GM12878 (cell line): ENCODE measurements at regions not wholly inside any gene's neighbourhood (a gene's known extent, or its start where the extent isn't known, plus 50 kb on each side); places are given as distances from the start of the nearest gene placed in this dataset.

Experiments used
- ATAC-seq: fragments of 200-7000 bp; cut with Tn5 transposase; 3 replicates; pipeline ENCODE4 v1.9.1; 2020; ENCODE audit warnings: mild to moderate bottlenecking, moderate library complexity
- BruUV-seq: library from RNA; stranded (reverse); fragments of 400-500 nt; replicated peaks from 2 replicates; lab custom pipeline; 2021; lab: Mats Ljungman, UMichigan
- CTCF ChIA-PET: fragments of 300-600 bp; sonication (Branson Sonifier 250); formaldehyde crosslinking; extraction: SDS; loops from one replicate; lab custom pipeline; 2021; ENCODE audit warnings: inconsistent platforms; lab: Yijun Ruan, JAX
- POLR2A ChIA-PET: fragments of 350-600 bp; formaldehyde crosslinking; extraction: SDS; loops from one replicate; lab custom pipeline; 2021; ENCODE audit warnings: inconsistent platforms; lab: Charles Lee
- RAD21 ChIA-PET: fragments of 300-600 bp; sonication (Branson Sonifier 250); formaldehyde crosslinking; loops from one replicate; lab custom pipeline; 2023; ENCODE audit warnings: antibody characterized with exemption; ENCODE audit not compliant: unreplicated experiment; lab: Charles Lee
- SMC1A ChIA-PET: fragments of 300-600 bp; sonication (Branson Sonifier 250); formaldehyde crosslinking; loops from one replicate; lab custom pipeline; 2023; ENCODE audit not compliant: unreplicated experiment, uncharacterized antibody; lab: Charles Lee
- DNase-seq: peaks from one replicate; pipeline ENCODE4 v3.0.0-alpha.2; 2011; ENCODE audit warnings: low read depth, low spot score
- FAIRE-seq: peaks from 3 replicates; lab custom pipeline; 2011; peaks lifted over from hg19 to GRCh38; lab: Jason Lieb, UNC
- H2AFZ ChIP-seq: 2 replicates; pipeline ENCODE4 v1.6.0; 2011; ENCODE audit warnings: low read depth, low read length, control low read depth; ENCODE audit not compliant: control insufficient read depth
- H3K27ac ChIP-seq: 2 replicates; pipeline ENCODE4 v1.5.1; 2011; ENCODE audit warnings: control low read depth; ENCODE audit not compliant: control insufficient read depth, insufficient read depth
- H3K27me3 ChIP-seq, 2 experiments: replicated peaks in 1 of 2; 2 replicates each; pipeline versions ENCODE4 v1.6.0 to v1.6.1; 2011; ENCODE audit warnings: low read length in 1 of 2; ENCODE audit not compliant: control insufficient read depth in 2 of 2, insufficient read depth in 2 of 2
- H3K36me3 ChIP-seq, 2 experiments: 2 replicates each; pipeline ENCODE4 v1.5.1; 2011; ENCODE audit warnings: low read length in 1 of 2; ENCODE audit not compliant: control insufficient read depth in 2 of 2, insufficient read depth in 2 of 2
- H3K4me1 ChIP-seq: 2 replicates; pipeline ENCODE4 v1.6.1; 2011; ENCODE audit warnings: mild to moderate bottlenecking, low read length, moderate library complexity, mixed read lengths; ENCODE audit not compliant: control insufficient read depth, insufficient read depth
- H3K4me2 ChIP-seq: 2 replicates; pipeline ENCODE4 v1.6.0; 2011; ENCODE audit warnings: control low read depth; ENCODE audit not compliant: control insufficient read depth, insufficient read depth
- H3K4me3 ChIP-seq: fragments of 200-600 bp; sonication (generic); 2 replicates; pipeline ENCODE4 v1.5.1; 2016
- H3K79me2 ChIP-seq: 2 replicates; pipeline ENCODE4 v1.6.0; 2011; ENCODE audit warnings: low read length; ENCODE audit not compliant: control insufficient read depth, insufficient read depth
- H3K9ac ChIP-seq: 2 replicates; pipeline ENCODE4 v1.8.0; 2011; ENCODE audit warnings: low read length, control low read depth, mixed read lengths; ENCODE audit not compliant: control insufficient read depth, insufficient read depth
- H3K9me3 ChIP-seq: replicated peaks from 3 replicates; pipeline ENCODE4 v1.5.1; 2011; ENCODE audit warnings: mild to moderate bottlenecking, low read length; ENCODE audit not compliant: control insufficient read depth, insufficient read depth
- H4K20me1 ChIP-seq: 2 replicates; pipeline ENCODE4 v1.6.0; 2011; ENCODE audit not compliant: control insufficient read depth, insufficient read depth
- BCL11A ChIP-seq: IDR thresholded peaks from 2 replicates; pipeline ENCODE4 v1.6.1; 2011; ENCODE audit warnings: low read depth, low read length
- BCL3 ChIP-seq: IDR thresholded peaks from 2 replicates; pipeline ENCODE4 v1.6.1; 2011; ENCODE audit warnings: borderline replicate concordance, low read depth, mild to moderate bottlenecking, moderate library complexity, low read length; ENCODE audit not compliant: insufficient read depth, poor library complexity, severe bottlenecking
- CHD4 ChIP-seq: fragments of 200-600 bp; sonication (generic); IDR thresholded peaks from 2 replicates; pipeline ENCODE4 v1.6.1; 2016; ENCODE audit warnings: mild to moderate bottlenecking
- DPF2 ChIP-seq: fragments of 450-650 bp; IDR thresholded peaks from 2 replicates; pipeline ENCODE4 v1.6.1; 2017; ENCODE audit warnings: mild to moderate bottlenecking
- EP300 ChIP-seq, 2 experiments: fragments of 150-350 bp in 1 of 2; IDR thresholded peaks; 2 replicates each; pipeline ENCODE4 v1.6.1; 2011 to 2012; ENCODE audit warnings: low read depth in 2 of 2, low read length in 2 of 2, borderline replicate concordance in 1 of 2, improper control_type of control experiment in 1 of 2, inconsistent platforms in 1 of 2; ENCODE audit not compliant: control insufficient read depth in 1 of 2
- HDGF ChIP-seq: fragments of 450-650 bp; IDR thresholded peaks from 2 replicates; pipeline ENCODE4 v1.6.1; 2016; ENCODE audit warnings: antibody characterized with exemption
- MEF2B ChIP-seq: fragments of 450-650 bp; IDR thresholded peaks from 2 replicates; pipeline ENCODE4 v1.6.1; 2018; ENCODE audit warnings: mild to moderate bottlenecking, moderate library complexity; ENCODE audit not compliant: partially characterized antibody, poor library complexity, severe bottlenecking
- NR2F1 ChIP-seq: fragments of 450-650 bp; conservative IDR thresholded peaks from 2 replicates; pipeline ENCODE4 v1.6.1; 2017; ENCODE audit warnings: mild to moderate bottlenecking
- PBX3 ChIP-seq: IDR thresholded peaks from 2 replicates; pipeline ENCODE4 v1.6.1; 2011; ENCODE audit warnings: mild to moderate bottlenecking, low read depth, low read length, moderate library complexity; ENCODE audit not compliant: insufficient replicate concordance
- PRDM15 ChIP-seq: fragments of 450-650 bp; formaldehyde crosslinking; IDR thresholded peaks from 2 replicates; pipeline ENCODE4 v1.4.0; 2020; ENCODE audit warnings: mild to moderate bottlenecking, moderate library complexity
- SP1 ChIP-seq: IDR thresholded peaks from one replicate; pipeline ENCODE4 v1.6.1; 2011; ENCODE audit warnings: low read depth, low read length
- SPI1 ChIP-seq: IDR thresholded peaks from 2 replicates; pipeline ENCODE4 v1.6.1; 2011; ENCODE audit warnings: low read depth, mild to moderate bottlenecking, low read length, moderate library complexity, borderline replicate concordance; ENCODE audit not compliant: insufficient read depth
- STAT3 ChIP-seq: IDR thresholded peaks from 2 replicates; pipeline ENCODE4 v1.6.1; 2011; ENCODE audit warnings: low read depth, low read length, improper control_type of control experiment
- TAF1 ChIP-seq: IDR thresholded peaks from 2 replicates; pipeline ENCODE4 v1.6.1; 2011; ENCODE audit warnings: mild to moderate bottlenecking, low read depth, low read length, borderline replicate concordance
- ZBED1 ChIP-seq: IDR thresholded peaks from 2 replicates; pipeline ENCODE4 v1.6.1; 2016; ENCODE audit warnings: borderline replicate concordance
- ZNF24 ChIP-seq: fragments of 450-650 bp; IDR thresholded peaks from 2 replicates; pipeline ENCODE4 v1.6.1; 2017; ENCODE audit warnings: antibody characterized with exemption, mild to moderate bottlenecking
- in situ Hi-C: fragments of 300-500 bp; cut with MboI; formaldehyde crosslinking; loops from 9 replicates; pipeline ENCODE4 v1.14.3; 2018; ENCODE audit warnings: mixed read lengths
- intact Hi-C: fragments of 100-400 bp; cut with micrococcal nuclease; formaldehyde crosslinking; loops from one replicate; pipeline ENCODE4 v1.14.2; 2022; ENCODE audit not compliant: unreplicated experiment

- TF ChIP-seq SPI1 (peak; percentile 12; the same call in 1 of the 2 replicates), EP300 (IDR thresholded peaks at IDR 0.05; ENCODE audit: borderline replicate concordance in 1 of 2, control insufficient read depth in 1 of 2, low read depth in 2 of 2, low read length in 2 of 2) (no peak), PBX3 (no peak), PRDM15 (CRISPR knock-in tag) (no peak)
Observed at GRCh38 chr6:106026748-106027715, 59.1 kb upstream of the PRDM1 start (continued).

- H3K9ac ChIP-seq: no peak overlapping the region
- no peaks in the 10 kb centered on the region for H3K36me3 ChIP-seq
- BruUV-seq: no TSS peak
- H3K27me3 ChIP-seq: no peaks in the 10 kb centered on the region
- DNase-seq: no peak
- no peaks in the 10 kb centered on the region for H3K9me3 ChIP-seq
- FAIRE-seq: no peak
- H2AFZ ChIP-seq: no peak overlapping the region
- RAD21 ChIA-PET: no interaction called here
- H4K20me1 ChIP-seq: no peaks in the 10 kb centered on the region
- intact Hi-C loops: no loop called here
- POLR2A ChIA-PET: no interaction called here
- no peak for ATAC-seq
- H3K4me3 ChIP-seq: no peak overlapping the region
- no peaks in the 10 kb centered on the region for H3K4me1 ChIP-seq
- no peak overlapping the region for H3K4me2 ChIP-seq
- no peaks in the 10 kb centered on the region for H3K79me2 ChIP-seq
- SMC1A ChIA-PET: no interaction called here
- CTCF ChIA-PET: no interaction called here
- in situ Hi-C loops: no loop called here
- H3K27ac ChIP-seq: no peak overlapping the region
- TF ChIP-seq TAF1 (no peak), ZNF24 (no peak), BCL3 (no peak), NR2F1 (no peak), ZBED1 (no peak), MEF2B (no peak), CHD4 (no peak), HDGF (no peak), DPF2 (no peak), BCL11A (no peak), SP1 (no peak), STAT3 (no peak)
Observed at GRCh38 chr6:106025655-106026054, 60.5 kb upstream of the PRDM1 start.
